Psoas muscle (tissue), 7 donors: ENCODE measurements at regions not wholly inside any gene's neighbourhood (a gene's known extent, or its start where the extent isn't known, plus 50 kb on each side); places are given as distances from the start of the nearest gene placed in this dataset.

Experiments used
- ATAC-seq, 4 donors: fragments of 200-7000 bp; cut with Tn5 transposase; one replicate each; pipeline ENCODE4 v1.9.1; 2020; ENCODE audit warnings: moderate library complexity in 3 of 4, mild to moderate bottlenecking in 2 of 4
- DNase-seq, 2 donors: peaks; one replicate each; pipeline ENCODE4 v3.0.0-alpha.2; 2020
- H3K27ac ChIP-seq: fragments of 200-600 bp; one replicate; pipeline ENCODE4 v1.8.0; 2022
- H3K27me3 ChIP-seq, 3 donors: fragments of 200-600 bp in 1 of 3; one replicate each; pipeline versions ENCODE4 v1.6.1 to v1.8.0; 2013 to 2022; ENCODE audit warnings: low read length in 2 of 3, mild to moderate bottlenecking in 2 of 3, moderate library complexity in 1 of 3; ENCODE audit not compliant: insufficient read depth in 3 of 3
- H3K36me3 ChIP-seq, 2 donors: fragments of 200-600 bp in 1 of 2; one replicate each; pipeline versions ENCODE4 v1.6.1 to v1.8.0; 2013 to 2022; ENCODE audit warnings: low read depth in 1 of 2, mild to moderate bottlenecking in 1 of 2, moderate library complexity in 1 of 2; ENCODE audit not compliant: insufficient read depth in 1 of 2
- H3K4me1 ChIP-seq: fragments of 200-600 bp; one replicate; pipeline ENCODE4 v1.8.0; 2022
- H3K4me3 ChIP-seq: fragments of 200-600 bp; one replicate; pipeline ENCODE4 v1.8.0; 2022; ENCODE audit warnings: mild to moderate bottlenecking
- H3K9me3 ChIP-seq: fragments of 200-600 bp; one replicate; pipeline ENCODE4 v1.8.0; 2022
- WGBS, 3 donors: extraction: QIAGEN DNeasy Blood & Tissue Kit; methylation state at CpG; one replicate each; pipeline versions ENCODE4 v1.1.6 to v1.1.7; 2013; 5-methylcytosine and 5-hydroxymethylcytosine counted together
- intact Hi-C, 2 donors: fragments of 100-400 bp; cut with DNase I; formaldehyde crosslinking; loops; one replicate each; pipeline versions ENCODE4 v1.11.0 to v1.14.2; 2022
- TF ChIP-seq, protein P1 (sequence below): fragments of 200-600 bp; IDR thresholded peaks from one replicate; pipeline ENCODE4 v1.8.0; 2022; ENCODE audit warnings: antibody characterized with exemption
- donor health status: healthy with polysubstance abuse.
- donor health status: DM: no; HTN: no; CAD: no; lungs with moderate emphysema.
- donor health status: Bipolar disorder and iron deficiency.
- donor health status: healthy.
- donor health status: DM: yes; HTN: yes; CAD: no.
- donor health status: DM: no; HTN: no; CAD: no.
- donor health status: DM: yes; HTN: yes; CAD: no.

DNA sequence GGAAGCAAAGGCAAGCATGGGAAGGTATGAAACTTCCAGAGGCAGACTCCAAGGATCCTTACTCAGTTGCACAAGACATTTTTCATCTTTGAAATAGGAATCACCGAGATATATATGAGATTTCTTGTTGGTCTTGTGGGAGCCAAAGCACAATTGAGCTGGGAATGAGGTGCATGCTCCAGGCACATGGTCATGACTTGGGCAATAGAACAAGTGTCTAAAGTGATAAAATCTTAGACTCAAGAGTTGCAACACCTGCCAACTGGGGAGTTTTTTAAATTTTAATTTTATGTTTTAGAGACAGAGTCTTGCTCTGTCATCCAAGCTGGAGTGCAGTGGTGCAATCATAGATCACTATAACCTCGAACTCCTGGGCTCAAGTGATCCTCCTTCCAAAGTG is 169.5 kb upstream of the ADCY1 start:
- H3K9me3 ChIP-seq = peaks cover 3% of the 10 kb centered on the region
- TF ChIP-seq, protein P1, sequence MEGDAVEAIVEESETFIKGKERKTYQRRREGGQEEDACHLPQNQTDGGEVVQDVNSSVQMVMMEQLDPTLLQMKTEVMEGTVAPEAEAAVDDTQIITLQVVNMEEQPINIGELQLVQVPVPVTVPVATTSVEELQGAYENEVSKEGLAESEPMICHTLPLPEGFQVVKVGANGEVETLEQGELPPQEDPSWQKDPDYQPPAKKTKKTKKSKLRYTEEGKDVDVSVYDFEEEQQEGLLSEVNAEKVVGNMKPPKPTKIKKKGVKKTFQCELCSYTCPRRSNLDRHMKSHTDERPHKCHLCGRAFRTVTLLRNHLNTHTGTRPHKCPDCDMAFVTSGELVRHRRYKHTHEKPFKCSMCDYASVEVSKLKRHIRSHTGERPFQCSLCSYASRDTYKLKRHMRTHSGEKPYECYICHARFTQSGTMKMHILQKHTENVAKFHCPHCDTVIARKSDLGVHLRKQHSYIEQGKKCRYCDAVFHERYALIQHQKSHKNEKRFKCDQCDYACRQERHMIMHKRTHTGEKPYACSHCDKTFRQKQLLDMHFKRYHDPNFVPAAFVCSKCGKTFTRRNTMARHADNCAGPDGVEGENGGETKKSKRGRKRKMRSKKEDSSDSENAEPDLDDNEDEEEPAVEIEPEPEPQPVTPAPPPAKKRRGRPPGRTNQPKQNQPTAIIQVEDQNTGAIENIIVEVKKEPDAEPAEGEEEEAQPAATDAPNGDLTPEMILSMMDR = no peak
- no peak overlapping the region for H3K4me3 ChIP-seq
- DNase-seq = no peak
- H3K27ac ChIP-seq = no peak overlapping the region
- intact Hi-C loops = no loop called here
- H3K27me3 ChIP-seq = no peaks in the 10 kb centered on the region
- 70 to 81% (median 81%) methylated on average over 2 of the region's 2 CpGs for WGBS, 3 donors
- no peaks in the 10 kb centered on the region for H3K36me3 ChIP-seq
- ATAC-seq = no peak
- H3K4me1 ChIP-seq = no peaks in the 10 kb centered on the region

DNA sequence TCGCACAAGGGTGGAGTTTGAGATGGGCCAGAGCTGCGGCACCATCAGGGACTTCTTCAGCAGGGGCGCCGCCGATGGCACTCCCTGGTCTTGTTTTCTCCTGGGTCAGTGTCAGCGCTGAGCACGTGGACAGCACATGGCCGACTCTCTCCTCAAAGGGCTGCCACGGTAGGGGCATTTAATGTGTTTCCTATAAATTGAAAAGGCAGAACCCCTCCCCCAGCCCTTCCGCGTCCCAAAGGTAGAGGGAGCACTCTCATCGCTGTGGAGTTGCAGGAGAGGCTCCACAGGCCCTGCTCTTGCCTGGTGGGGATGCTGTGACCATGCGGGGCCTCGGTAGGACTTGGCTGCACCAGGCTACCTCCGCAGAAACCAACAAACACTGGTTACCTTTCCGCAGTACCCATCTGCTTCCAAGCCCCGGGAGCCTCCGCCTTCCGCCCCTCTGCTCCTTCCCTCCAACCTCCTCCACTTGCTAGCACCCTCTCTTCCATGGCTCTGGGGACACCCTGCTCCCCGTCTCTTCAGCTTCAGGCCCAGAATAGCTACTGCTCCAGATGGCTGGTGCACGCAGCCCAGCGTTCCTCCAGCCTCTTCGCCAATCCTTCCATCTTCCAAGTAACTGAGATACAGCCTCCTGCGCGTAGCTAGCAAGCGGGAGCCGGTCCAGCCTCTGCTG is 166.3 kb upstream of the ADCY1 start:
- intact Hi-C loops = no loop called here
- DNase-seq (no peak), ATAC-seq (no peak)
- Histone ChIP-seq H3K27me3 (no peaks in the 10 kb centered on the region), H3K4me1 (no peaks in the 10 kb centered on the region), H3K27ac (no peak overlapping the region), H3K36me3 (no peaks in the 10 kb centered on the region), H3K4me3 (no peak overlapping the region), H3K9me3 (peaks cover 3% of the 10 kb centered on the region)
- TF ChIP-seq, protein P1 = no peak
- 81 to 83% (median 82%) methylated on average over 27 of the region's 27 CpGs for WGBS, 3 donors

GRCh38 chr7:45408409-45408737 is 165.8 kb upstream of the ADCY1 start:
- H3K9me3 ChIP-seq = peaks cover 3% of the 10 kb centered on the region
- TF ChIP-seq, protein P1 = no peak
- no peaks in the 10 kb centered on the region for H3K27me3 ChIP-seq
- no peak for DNase-seq
- no peaks in the 10 kb centered on the region for H3K4me1 ChIP-seq
- H3K27ac ChIP-seq = no peak overlapping the region
- H3K36me3 ChIP-seq = no peaks in the 10 kb centered on the region
- intact Hi-C loops = no loop called here
- ATAC-seq = no peak
- 83 to 88% (median 87%) methylated on average over 5 of the region's 5 CpGs for WGBS, 3 donors
- H3K4me3 ChIP-seq = no peak overlapping the region

- Histone ChIP-seq H3K36me3 (no peaks in the 10 kb centered on the region), H3K9me3 (no peaks in the 10 kb centered on the region), H3K27me3 (no peaks in the 10 kb centered on the region), H3K4me1 (no peaks in the 10 kb centered on the region), H3K27ac (no peak overlapping the region), H3K4me3 (no peak overlapping the region)
- TF ChIP-seq, protein P1 = no peak
- intact Hi-C loops = no loop called here
- ATAC-seq (no peak), DNase-seq (no peak)
- WGBS, 3 donors = 45 to 58% (median 48%) methylated on average over 2 of the region's 2 CpGs
Observed at GRCh38 chr7:45410893-45411292, 163.3 kb upstream of the ADCY1 start.

DNA sequence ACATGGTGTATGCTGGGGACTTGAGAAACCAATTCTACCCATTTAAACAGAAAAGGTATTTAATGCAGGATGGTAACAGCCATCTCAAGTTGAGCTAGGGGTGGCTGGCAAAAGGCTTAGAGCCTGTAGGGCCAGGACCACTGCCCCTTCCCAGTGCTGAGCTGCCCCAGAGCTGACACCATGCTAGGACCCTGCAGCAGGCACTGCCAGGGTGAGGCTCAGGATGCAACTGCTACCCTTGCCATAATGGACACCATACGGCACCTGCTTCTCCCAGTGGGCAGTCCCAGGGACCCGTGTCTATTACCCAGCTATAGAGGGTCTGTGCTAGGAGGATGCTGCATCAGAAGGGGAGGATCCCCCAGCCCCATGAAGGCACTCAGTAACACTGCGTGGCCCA is 160.7 kb upstream of the ADCY1 start:
- no peak overlapping the region for H3K27ac ChIP-seq
- TF ChIP-seq, protein P1 = no peak
- H3K4me3 ChIP-seq = no peak overlapping the region
- no peak for ATAC-seq
- H3K9me3 ChIP-seq = no peaks in the 10 kb centered on the region
- no peaks in the 10 kb centered on the region for H3K4me1 ChIP-seq
- DNase-seq = no peak
- WGBS, 3 donors = 72 to 93% (median 73%) methylated on average over 3 of the region's 3 CpGs
- intact Hi-C loops = no loop called here
- H3K36me3 ChIP-seq = no peaks in the 10 kb centered on the region
- no peaks in the 10 kb centered on the region for H3K27me3 ChIP-seq
